GM12801 (cell line): ENCODE measurements at regions not wholly inside any gene's neighbourhood (a gene's known extent, or its start where the extent isn't known, plus 50 kb on each side); places are given as distances from the start of the nearest gene placed in this dataset.

Experiments
- TF ChIP-seq, protein P1 (sequence below): IDR thresholded peaks from one replicate; pipeline ENCODE4 v1.5.1; 2011; ENCODE audit warnings: control low read depth; ENCODE audit not compliant: insufficient read length; ENCODE audit errors: extremely low read depth

DNA sequence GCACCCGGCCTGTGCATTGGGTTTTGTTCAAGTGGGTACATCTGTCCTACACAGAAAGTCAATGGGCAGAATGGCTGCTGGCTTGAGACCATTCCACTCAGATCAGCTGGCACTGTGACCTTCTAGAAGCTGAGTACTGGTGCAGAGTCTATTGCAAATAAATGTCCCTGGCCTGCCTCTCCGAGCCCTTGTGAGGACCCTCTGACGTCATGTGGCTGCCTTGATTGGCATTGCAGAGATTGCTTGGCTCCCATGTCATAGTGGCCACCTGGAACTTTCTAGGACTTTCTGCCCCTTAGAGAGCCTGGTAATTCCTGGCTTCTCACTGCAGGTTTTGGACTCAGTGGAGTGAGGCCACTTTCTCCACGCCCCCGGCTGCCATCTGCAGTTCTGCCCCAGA, 211.3 kb downstream of the ENGASE start:
- TF ChIP-seq, protein P1, sequence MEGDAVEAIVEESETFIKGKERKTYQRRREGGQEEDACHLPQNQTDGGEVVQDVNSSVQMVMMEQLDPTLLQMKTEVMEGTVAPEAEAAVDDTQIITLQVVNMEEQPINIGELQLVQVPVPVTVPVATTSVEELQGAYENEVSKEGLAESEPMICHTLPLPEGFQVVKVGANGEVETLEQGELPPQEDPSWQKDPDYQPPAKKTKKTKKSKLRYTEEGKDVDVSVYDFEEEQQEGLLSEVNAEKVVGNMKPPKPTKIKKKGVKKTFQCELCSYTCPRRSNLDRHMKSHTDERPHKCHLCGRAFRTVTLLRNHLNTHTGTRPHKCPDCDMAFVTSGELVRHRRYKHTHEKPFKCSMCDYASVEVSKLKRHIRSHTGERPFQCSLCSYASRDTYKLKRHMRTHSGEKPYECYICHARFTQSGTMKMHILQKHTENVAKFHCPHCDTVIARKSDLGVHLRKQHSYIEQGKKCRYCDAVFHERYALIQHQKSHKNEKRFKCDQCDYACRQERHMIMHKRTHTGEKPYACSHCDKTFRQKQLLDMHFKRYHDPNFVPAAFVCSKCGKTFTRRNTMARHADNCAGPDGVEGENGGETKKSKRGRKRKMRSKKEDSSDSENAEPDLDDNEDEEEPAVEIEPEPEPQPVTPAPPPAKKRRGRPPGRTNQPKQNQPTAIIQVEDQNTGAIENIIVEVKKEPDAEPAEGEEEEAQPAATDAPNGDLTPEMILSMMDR = no peak

DNA sequence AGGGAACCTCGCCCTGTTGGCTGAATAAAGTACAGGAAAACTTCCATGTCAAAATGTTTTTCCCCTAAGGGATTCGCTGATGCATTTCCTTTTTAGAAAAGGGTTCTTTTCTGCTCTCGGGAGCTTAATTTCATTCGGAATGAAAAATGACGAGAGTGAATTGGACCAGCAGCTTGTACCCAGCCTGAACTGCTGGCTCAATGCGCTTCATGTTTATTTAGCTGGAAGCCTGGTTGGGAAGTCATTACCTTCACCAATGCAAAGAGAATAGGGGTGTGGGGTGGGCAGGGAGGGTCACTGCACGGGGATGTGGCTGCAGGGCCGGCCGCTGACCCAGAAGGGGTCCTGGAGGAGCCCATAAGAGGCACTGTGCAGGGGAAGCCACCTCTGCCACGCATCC, 207.7 kb downstream of the ENGASE start:
- TF ChIP-seq, protein P1 = no peak

DNA sequence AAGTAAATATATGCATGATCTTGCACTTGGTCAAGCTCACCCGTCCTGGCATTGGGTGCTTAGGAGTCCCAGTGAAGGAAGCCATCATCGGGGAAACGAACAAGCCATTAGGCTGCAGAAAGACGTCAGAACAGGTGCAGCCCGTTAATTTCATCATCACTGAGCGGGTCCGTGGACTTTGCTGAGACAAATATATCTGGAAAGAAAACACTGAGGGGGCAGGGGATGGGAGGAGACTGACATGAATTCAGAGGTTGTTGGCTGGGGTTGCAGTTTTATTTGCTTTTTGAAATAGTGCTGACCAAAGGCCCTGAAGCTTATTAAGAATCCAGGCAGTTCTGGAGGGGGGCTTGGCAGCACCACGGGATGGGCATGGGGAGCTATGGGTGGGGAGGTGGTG, 207.2 kb downstream of the ENGASE start:
- TF ChIP-seq, protein P1 = no peak

DNA sequence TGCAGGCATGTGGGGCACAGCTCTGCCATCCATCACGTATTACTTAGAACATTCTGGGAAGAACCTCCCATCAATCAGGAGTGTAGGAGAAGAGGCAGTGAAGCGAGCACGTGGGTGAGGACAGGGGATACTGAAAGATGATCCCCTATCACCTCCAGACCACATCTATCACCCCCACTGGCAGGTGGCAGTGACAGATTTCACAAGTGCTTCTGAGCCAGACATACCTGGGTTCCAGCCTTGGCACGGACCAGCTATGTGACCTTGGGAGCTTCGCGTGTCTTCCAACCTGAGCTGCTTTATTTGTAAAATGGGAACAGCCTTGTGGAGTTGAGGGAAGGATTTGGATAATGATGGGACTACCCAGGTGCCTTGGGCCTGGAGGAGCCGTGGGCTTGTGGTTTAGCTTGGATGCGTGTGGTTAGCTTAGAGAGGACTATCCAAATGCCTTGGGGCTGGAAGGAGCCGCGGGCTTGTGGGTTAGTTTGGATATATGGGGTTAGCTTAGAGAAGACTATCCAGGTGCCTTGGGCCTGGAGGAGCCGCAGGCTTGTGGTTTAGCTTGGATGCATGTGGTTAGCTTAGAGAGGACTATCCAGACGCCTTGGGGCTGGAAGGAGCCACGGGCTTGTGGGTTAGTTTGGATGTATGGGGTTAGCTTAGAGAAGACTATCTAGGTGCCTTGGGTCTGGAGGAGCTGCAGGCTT, 206.4 kb downstream of the ENGASE start:
- TF ChIP-seq, protein P1 = no peak

DNA sequence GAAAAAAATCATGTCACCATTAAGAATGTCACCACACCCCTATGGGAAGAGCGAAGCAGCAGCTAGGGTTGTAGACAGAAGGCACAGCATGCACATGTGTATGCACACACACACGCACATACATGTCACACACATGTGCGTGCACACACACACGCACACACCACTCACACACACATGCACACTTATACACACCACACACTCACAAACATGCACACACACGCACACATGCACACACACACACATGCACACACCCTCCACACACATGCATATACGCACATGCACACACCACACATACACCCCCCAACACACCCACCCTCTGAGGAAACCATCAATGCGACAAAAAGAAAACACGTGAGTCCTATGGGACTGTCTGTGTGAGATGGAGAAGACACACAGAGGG, 205.4 kb downstream of the ENGASE start:
- TF ChIP-seq, protein P1 = no peak

DNA sequence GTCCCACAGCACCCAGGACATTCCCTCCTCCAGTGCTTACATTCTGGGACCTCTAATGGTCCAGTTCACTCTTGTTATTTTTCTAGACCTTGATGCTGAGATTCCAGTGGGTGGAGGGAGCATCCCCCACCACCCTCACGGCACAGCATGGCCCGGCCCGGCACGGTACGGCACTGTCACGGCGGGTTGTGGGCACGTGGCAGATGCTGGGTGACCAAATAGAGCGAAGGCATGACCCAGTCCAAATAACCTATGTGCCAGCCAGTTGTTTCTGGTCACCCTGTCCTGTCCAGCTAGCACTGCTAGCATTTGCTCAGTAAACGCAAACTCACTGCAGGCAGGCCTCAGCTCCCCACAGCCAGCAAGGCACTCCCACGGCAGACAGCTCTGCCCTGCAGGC, 204.7 kb downstream of the ENGASE start:
- TF ChIP-seq, protein P1 = no peak

DNA sequence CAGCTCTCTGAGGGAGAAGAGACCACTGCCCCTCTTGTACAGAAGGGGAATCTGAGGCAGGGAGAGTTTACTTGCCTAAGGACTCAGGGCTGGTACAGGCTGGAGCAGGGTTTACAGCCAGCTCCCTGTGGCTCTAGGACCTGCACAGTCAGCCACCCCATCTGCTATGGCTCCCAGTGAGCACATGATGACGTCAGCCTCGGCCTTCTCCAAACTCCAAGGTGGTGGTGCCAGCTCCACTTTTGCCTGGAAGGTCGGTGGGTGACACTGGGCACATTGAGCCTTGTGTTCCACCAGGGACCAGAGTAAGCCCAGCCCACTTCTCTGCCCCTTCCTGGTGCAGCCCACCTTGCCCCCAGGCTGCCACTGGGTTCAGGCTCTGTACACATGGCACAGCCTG, 202.2 kb downstream of the ENGASE start:
- TF ChIP-seq, protein P1 = no peak
